Smooth muscle cell (in vitro differentiated cells): ENCODE measurements at regions not wholly inside any gene's neighbourhood (a gene's known extent, or its start where the extent isn't known, plus 50 kb on each side); places are given as distances from the start of the nearest gene placed in this dataset.

Experiments
- DNase-seq: peaks from one replicate; lab custom pipeline; 2025; ENCODE audit not compliant: unreplicated experiment; lab: John Stamatoyannopoulos, UW
- H2AFZ ChIP-seq: fragments of 200-600 bp; sonication (generic); 2 replicates; pipeline ENCODE4 v1.6.0; 2016; ENCODE audit warnings: antibody characterized with exemption, low read depth, mild to moderate bottlenecking
- H3F3A ChIP-seq: fragments of 200-600 bp; sonication (generic); 2 replicates; pipeline ENCODE4 v1.6.0; 2017; ENCODE audit warnings: antibody characterized with exemption, low read depth
- H3K27ac ChIP-seq: fragments of 200-600 bp; sonication (generic); 2 replicates; pipeline ENCODE4 v1.5.1; 2016; ENCODE audit warnings: low read depth, mild to moderate bottlenecking
- H3K27me3 ChIP-seq: fragments of 200-600 bp; sonication (generic); 2 replicates; pipeline ENCODE4 v1.6.1; 2016; ENCODE audit warnings: low read depth, mild to moderate bottlenecking
- H3K36me3 ChIP-seq: fragments of 200-600 bp; sonication (generic); 2 replicates; pipeline ENCODE4 v1.5.1; 2016; ENCODE audit warnings: low read depth
- H3K4me1 ChIP-seq: fragments of 200-600 bp; sonication (generic); 2 replicates; pipeline ENCODE4 v1.5.1; 2016; ENCODE audit warnings: low read depth
- H3K4me2 ChIP-seq: fragments of 200-600 bp; sonication (generic); 2 replicates; pipeline ENCODE4 v1.6.0; 2016; ENCODE audit warnings: mild to moderate bottlenecking
- H3K4me3 ChIP-seq: fragments of 200-600 bp; sonication (generic); 2 replicates; pipeline ENCODE4 v1.5.1; 2016; ENCODE audit warnings: mild to moderate bottlenecking
- H3K79me2 ChIP-seq: fragments of 200-600 bp; sonication (generic); 2 replicates; pipeline ENCODE4 v1.6.0; 2016; ENCODE audit warnings: low read depth, mild to moderate bottlenecking
- H3K9ac ChIP-seq: fragments of 200-600 bp; sonication (generic); 2 replicates; pipeline ENCODE4 v1.6.0; 2016; ENCODE audit warnings: low read depth
- H3K9me3 ChIP-seq: fragments of 200-600 bp; sonication (generic); replicated peaks from 2 replicates; pipeline ENCODE4 v1.5.1; 2016; ENCODE audit warnings: low read depth
- H4K20me1 ChIP-seq: fragments of 200-600 bp; sonication (generic); 2 replicates; pipeline ENCODE4 v1.6.0; 2016; ENCODE audit warnings: low read depth
- CTCF ChIP-seq: fragments of 200-600 bp; sonication (generic); IDR thresholded peaks from 2 replicates; pipeline ENCODE4 v1.5.1; 2017; ENCODE audit warnings: borderline replicate concordance, mild to moderate bottlenecking, antibody characterized with exemption; ENCODE audit not compliant: insufficient read depth, poor library complexity, severe bottlenecking
- WGBS: methylation state at CpG from one replicate; pipeline ENCODE4 v1.1.7; 2016; ENCODE audit warnings: low lambda C conversion rate; 5-methylcytosine and 5-hydroxymethylcytosine counted together

- Histone ChIP-seq H3K79me2 (no peaks in the 10 kb centered on the region), H3K27ac (no peak overlapping the region), H3K27me3 (peaks cover 61% of the 10 kb centered on the region), H3K4me2 (no peak overlapping the region), H4K20me1 (no peaks in the 10 kb centered on the region), H3K9me3 (no peaks in the 10 kb centered on the region), H3F3A (no peaks in the 10 kb centered on the region), H3K36me3 (no peaks in the 10 kb centered on the region), H2AFZ (no peak overlapping the region), H3K4me1 (no peaks in the 10 kb centered on the region), H3K9ac (no peak overlapping the region), H3K4me3 (no peak overlapping the region)
- TF ChIP-seq CTCF: no peak
- WGBS: 60% methylated on average over 5 of the region's 5 CpGs
- no peak for DNase-seq
Measured at GRCh38 chr22:22082960-22083359, 100.4 kb upstream of the TOP3B start.

- Histone ChIP-seq H3K79me2 (no peaks in the 10 kb centered on the region), H3K27me3 (peaks cover 61% of the 10 kb centered on the region), H2AFZ (no peak overlapping the region), H3K9me3 (no peaks in the 10 kb centered on the region), H3K4me2 (no peak overlapping the region), H3K9ac (no peak overlapping the region), H3K4me3 (no peak overlapping the region), H3F3A (no peaks in the 10 kb centered on the region), H3K36me3 (no peaks in the 10 kb centered on the region), H3K27ac (no peak overlapping the region), H4K20me1 (no peaks in the 10 kb centered on the region), H3K4me1 (no peaks in the 10 kb centered on the region)
- DNase-seq: no peak
- WGBS: 81% methylated on average over 1 of the region's 1 CpG
- no peak for TF ChIP-seq CTCF
Measured at GRCh38 chr22:22082229-22082835, 99.7 kb upstream of the TOP3B start.

GRCh38 chr22:22080270-22080669, 97.7 kb upstream of the TOP3B start:
- peaks cover 62% of the 10 kb centered on the region for H3K27me3 ChIP-seq
- H3K9me3 ChIP-seq: no peaks in the 10 kb centered on the region
- H3K4me1 ChIP-seq: no peaks in the 10 kb centered on the region
- no peak overlapping the region for H3K27ac ChIP-seq
- no peaks in the 10 kb centered on the region for H3K36me3 ChIP-seq
- H3F3A ChIP-seq: no peaks in the 10 kb centered on the region
- no peak for DNase-seq
- no peak for TF ChIP-seq CTCF
- no peaks in the 10 kb centered on the region for H4K20me1 ChIP-seq
- 53% methylated on average over 2 of the region's 2 CpGs for WGBS
- no peak overlapping the region for H2AFZ ChIP-seq
- no peak overlapping the region for H3K4me3 ChIP-seq
- H3K9ac ChIP-seq: no peak overlapping the region
- H3K79me2 ChIP-seq: no peaks in the 10 kb centered on the region
- H3K4me2 ChIP-seq: no peak overlapping the region
